Spleen (tissue), 11 donors: ENCODE measurements at regions not wholly inside any gene's neighbourhood (a gene's known extent, or its start where the extent isn't known, plus 50 kb on each side); places are given as distances from the start of the nearest gene placed in this dataset.
A peak's percentile ranks its signal among the peaks of the same experiment; 100 is the strongest.

Experiments used
- DNase-seq: peaks from one replicate; pipeline ENCODE4 v3.0.0-alpha.2; 2020
- H3K27ac ChIP-seq, 8 donors: fragments of 200-600 bp; sonication (generic) in 7 of 8; 1 replicate in 4 of 8; 2 replicates in 4 of 8; pipeline versions ENCODE4 v1.5.0 to v1.8.0; 2016 to 2021; ENCODE audit warnings: inconsistent platforms in 4 of 8, mild to moderate bottlenecking in 4 of 8, moderate library complexity in 1 of 8
- H3K27me3 ChIP-seq, 7 donors: fragments of 200-600 bp; sonication (generic) in 6 of 7; replicated peaks in 1 of 7; 1 replicate in 4 of 7; 2 replicates in 3 of 7; pipeline versions ENCODE4 v1.5.0 to v1.8.0; 2016 to 2021; ENCODE audit warnings: inconsistent platforms in 3 of 7, mild to moderate bottlenecking in 1 of 7
- H3K36me3 ChIP-seq, 6 donors: fragments of 200-600 bp; sonication (generic) in 5 of 6; 1 replicate in 4 of 6; 2 replicates in 2 of 6; pipeline versions ENCODE4 v1.5.0 to v1.8.0; 2016 to 2021; ENCODE audit warnings: inconsistent platforms in 2 of 6
- H3K4me1 ChIP-seq, 6 donors: fragments of 200-600 bp; sonication (generic) in 5 of 6; 1 replicate in 3 of 6; 2 replicates in 3 of 6; pipeline versions ENCODE4 v1.5.0 to v1.8.0; 2016 to 2021; ENCODE audit warnings: inconsistent platforms in 3 of 6
- H3K4me3 ChIP-seq, 8 donors: fragments of 200-600 bp; sonication (generic) in 7 of 8; 1 replicate in 4 of 8; 2 replicates in 4 of 8; pipeline versions ENCODE4 v1.5.0 to v1.8.0; 2016 to 2021; ENCODE audit warnings: inconsistent platforms in 4 of 8, mild to moderate bottlenecking in 4 of 8, moderate library complexity in 2 of 8
- H3K9me3 ChIP-seq, 8 donors: fragments of 200-600 bp; sonication (generic) in 7 of 8; 1 replicate in 4 of 8; 2 replicates in 4 of 8; pipeline versions ENCODE4 v1.5.0 to v1.8.0; 2016 to 2021; ENCODE audit warnings: inconsistent platforms in 4 of 8
- CTCF ChIP-seq, 11 experiments: fragments of 200-600 bp in 7 of 11; fragments of 450-650 bp in 4 of 11; sonication (generic) in 4 of 11; IDR thresholded peaks in 8 of 11; conservative IDR thresholded peaks in 3 of 11; 1 replicate in 7 of 11; 2 replicates in 4 of 11; pipeline versions ENCODE4 v1.4.0 to v1.8.0; 2016 to 2021; ENCODE audit warnings: antibody characterized with exemption in 11 of 11, inconsistent platforms in 4 of 11, mild to moderate bottlenecking in 1 of 11
- POLR2A ChIP-seq, 3 donors: fragments of 450-650 bp; IDR thresholded peaks; one replicate each; pipeline ENCODE4 v1.5.1; 2017; ENCODE audit warnings: antibody characterized with exemption in 3 of 3, mild to moderate bottlenecking in 1 of 3
- POLR2AphosphoS5 ChIP-seq, 3 donors: sonication (generic); formaldehyde crosslinking; IDR thresholded peaks; one replicate each; pipeline ENCODE4 v1.5.1; 2017; ENCODE audit warnings: antibody characterized with exemption in 3 of 3
- WGBS, 5 donors: extraction: QIAGEN DNeasy Blood & Tissue Kit in 3 of 5; methylation state at CpG; one replicate each; pipeline versions ENCODE4 v1.1.5 to v1.1.7; 2013 to 2018; 5-methylcytosine and 5-hydroxymethylcytosine counted together
- intact Hi-C: fragments of 100-400 bp; cut with DNase I; formaldehyde crosslinking; loops from one replicate; pipeline ENCODE4 v1.15.0; 2023; ENCODE audit warnings: low total_unique reads
- donor health status: healthy with polysubstance abuse.
- donor health status: DM: no; HTN: no; CAD: no; lungs with moderate emphysema.
- donor health status: DM: no; HTN: no; CAD: no.
- donor health status: Bipolar disorder and iron deficiency.
- donor health status: healthy.
- donor health status: DM: no; HTN: no; CAD: no.
- donor health status: DM: yes; HTN: yes; CAD: no.

- Histone ChIP-seq H3K36me3 (no peaks in the 10 kb centered on the region), H3K9me3 (no peaks in the 10 kb centered on the region), H3K27ac (no peak overlapping the region), H3K4me3 (no peak overlapping the region), H3K4me1 (no peaks in the 10 kb centered on the region), H3K27me3 (peaks cover 0 to 5% (median 0%) of the 10 kb centered on the region in 7 donors)
- intact Hi-C loops, result no loop called here
- 72 to 82% (median 74%) methylated on average over 6 of the region's 6 CpGs for WGBS, 5 donors
- DNase-seq, result no peak
- no peak for TF ChIP-seq POLR2AphosphoS5 (IDR thresholded peaks at IDR 0.05)
- TF ChIP-seq CTCF (IDR thresholded peaks at IDR 0.05 in 8 of 11, conservative IDR thresholded peaks at IDR 0.05 in 3 of 11), result no peak
- no peak for TF ChIP-seq POLR2A (IDR thresholded peaks at IDR 0.05)
Observed at GRCh38 chr17:15042311-15042710, 222.8 kb downstream of the PMP22 start.

- Histone ChIP-seq H3K27ac (no peak overlapping the region), H3K27me3 (peaks cover 0 to 5% (median 0%) of the 10 kb centered on the region in 7 donors), H3K4me1 (no peaks in the 10 kb centered on the region), H3K4me3 (no peak overlapping the region), H3K9me3 (no peaks in the 10 kb centered on the region), H3K36me3 (no peaks in the 10 kb centered on the region)
- DNase-seq, result no peak
- TF ChIP-seq POLR2A (IDR thresholded peaks at IDR 0.05) (no peak), CTCF (IDR thresholded peaks at IDR 0.05 in 8 of 11, conservative IDR thresholded peaks at IDR 0.05 in 3 of 11) (no peak), POLR2AphosphoS5 (IDR thresholded peaks at IDR 0.05) (no peak)
- intact Hi-C loops, result no loop called here
- 81 to 100% (median 92%) methylated on average over 1 of the region's 1 CpG for WGBS, 5 donors
Observed at GRCh38 chr17:15039366-15039765, 225.8 kb downstream of the PMP22 start.

GRCh38 chr17:15038656-15039055 lies 226.5 kb downstream of the PMP22 start:
- H3K4me3 ChIP-seq, result no peak overlapping the region
- no peaks in the 10 kb centered on the region for H3K9me3 ChIP-seq
- DNase-seq, result no peak
- H3K36me3 ChIP-seq, result no peaks in the 10 kb centered on the region
- peaks cover 0 to 5% (median 0%) of the 10 kb centered on the region in 7 donors for H3K27me3 ChIP-seq
- no peaks in the 10 kb centered on the region for H3K4me1 ChIP-seq
- TF ChIP-seq POLR2AphosphoS5 (IDR thresholded peaks at IDR 0.05) (no peak), POLR2A (IDR thresholded peaks at IDR 0.05) (no peak), CTCF (IDR thresholded peaks at IDR 0.05 in 8 of 11, conservative IDR thresholded peaks at IDR 0.05 in 3 of 11) (no peak)
- 71 to 83% (median 78%) methylated on average over 5 of the region's 5 CpGs for WGBS, 5 donors
- no peak overlapping the region for H3K27ac ChIP-seq
- intact Hi-C loops, result no loop called here

- no peak for DNase-seq
- intact Hi-C loops, result no loop called here
- peak overlapping the region in 3 of 8 donors; percentile 33 to 72 (median 44) for H3K27ac ChIP-seq
- H3K36me3 ChIP-seq, result no peaks in the 10 kb centered on the region
- H3K9me3 ChIP-seq, result no peaks in the 10 kb centered on the region
- TF ChIP-seq POLR2AphosphoS5 (IDR thresholded peaks at IDR 0.05) (peak in 1 of 3 donors; percentile 8), POLR2A (IDR thresholded peaks at IDR 0.05) (no peak), CTCF (IDR thresholded peaks at IDR 0.05 in 8 of 11, conservative IDR thresholded peaks at IDR 0.05 in 3 of 11) (no peak)
- H3K4me1 ChIP-seq, result no peaks in the 10 kb centered on the region
- H3K27me3 ChIP-seq, result peaks cover 0 to 10% (median 0%) of the 10 kb centered on the region in 7 donors
- no peak overlapping the region for H3K4me3 ChIP-seq
- WGBS, 5 donors, result 56 to 74% (median 73%) methylated on average over 8 of the region's 8 CpGs
Observed at GRCh38 chr17:15036238-15036637, 228.9 kb downstream of the PMP22 start.
